C4-2B (cell line): ENCODE measurements at regions not wholly inside any gene's neighbourhood (a gene's known extent, or its start where the extent isn't known, plus 50 kb on each side); places are given as distances from the start of the nearest gene placed in this dataset.

Experiments
- CTCF ChIP-seq: fragments of 450-650 bp; conservative IDR thresholded peaks from 2 replicates; pipeline ENCODE4 v1.5.1; 2017; ENCODE audit warnings: mild to moderate bottlenecking
- ZFX ChIP-seq: fragments of 450-650 bp; IDR thresholded peaks from 2 replicates; pipeline ENCODE4 v1.6.1; 2017

DNA sequence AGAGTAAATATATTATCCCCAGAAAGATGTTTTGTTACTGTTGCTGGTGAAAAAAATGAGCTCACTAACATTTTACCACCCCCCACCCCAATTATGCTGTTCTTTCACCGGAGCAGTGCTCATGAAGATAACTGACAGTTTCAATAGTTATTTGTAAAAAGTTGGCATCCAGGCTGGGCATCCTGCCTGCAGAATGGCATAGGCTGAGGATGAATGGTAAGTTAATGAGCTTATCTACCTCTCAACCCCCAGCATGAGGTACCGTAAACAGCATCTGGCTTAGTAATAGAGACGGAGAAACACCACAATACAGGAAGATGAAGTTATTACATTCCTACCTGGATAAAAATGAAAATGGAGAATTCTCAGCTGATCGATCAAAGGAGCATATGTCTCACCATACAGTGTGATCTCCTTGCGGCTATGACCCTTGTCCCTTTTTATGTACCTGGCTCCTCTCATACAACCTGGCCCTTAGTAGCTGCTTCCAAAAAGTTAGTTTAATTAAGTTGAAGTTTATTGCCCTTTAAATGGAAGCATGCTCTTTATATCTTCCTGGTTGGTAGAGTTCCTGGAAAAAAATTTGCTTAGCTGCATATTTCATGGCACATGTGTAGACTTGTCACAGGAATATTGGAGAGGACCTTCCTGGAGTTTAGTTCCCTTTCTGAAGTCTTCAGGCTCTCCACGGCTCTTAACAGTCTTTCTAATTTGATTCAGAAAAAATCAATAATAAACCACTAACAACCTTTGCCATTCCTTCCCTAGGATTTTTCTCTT is 61.2 kb upstream of the MPHOSPH6 start:
- TF ChIP-seq CTCF (no peak), ZFX (no peak)
